ENCODE measurements at regions not wholly inside any gene's neighbourhood (a gene's known extent, or its start where the extent isn't known, plus 50 kb on each side); places are given as distances from the start of the nearest gene placed in this dataset.

DNA sequence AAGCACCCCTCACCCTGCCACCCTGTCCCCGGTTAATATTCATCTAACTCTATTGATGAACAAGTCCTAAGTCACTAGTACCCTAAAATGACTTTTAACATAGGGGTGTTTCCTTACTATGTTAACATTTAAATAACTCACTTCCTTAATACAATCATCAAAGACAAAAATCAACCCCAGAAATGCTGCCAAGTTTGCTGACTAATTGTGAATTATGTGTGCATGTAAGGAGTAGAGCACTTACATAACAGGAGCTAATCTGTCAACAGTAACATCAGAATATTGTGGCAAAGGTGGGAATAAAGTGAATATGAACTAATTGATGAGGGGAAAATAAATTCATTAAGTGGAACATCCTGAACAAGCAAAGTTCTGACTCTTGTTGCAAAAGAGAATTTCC, 81.4 kb upstream of the ERBB4 start:
- TF ChIP-seq, protein P1, sequence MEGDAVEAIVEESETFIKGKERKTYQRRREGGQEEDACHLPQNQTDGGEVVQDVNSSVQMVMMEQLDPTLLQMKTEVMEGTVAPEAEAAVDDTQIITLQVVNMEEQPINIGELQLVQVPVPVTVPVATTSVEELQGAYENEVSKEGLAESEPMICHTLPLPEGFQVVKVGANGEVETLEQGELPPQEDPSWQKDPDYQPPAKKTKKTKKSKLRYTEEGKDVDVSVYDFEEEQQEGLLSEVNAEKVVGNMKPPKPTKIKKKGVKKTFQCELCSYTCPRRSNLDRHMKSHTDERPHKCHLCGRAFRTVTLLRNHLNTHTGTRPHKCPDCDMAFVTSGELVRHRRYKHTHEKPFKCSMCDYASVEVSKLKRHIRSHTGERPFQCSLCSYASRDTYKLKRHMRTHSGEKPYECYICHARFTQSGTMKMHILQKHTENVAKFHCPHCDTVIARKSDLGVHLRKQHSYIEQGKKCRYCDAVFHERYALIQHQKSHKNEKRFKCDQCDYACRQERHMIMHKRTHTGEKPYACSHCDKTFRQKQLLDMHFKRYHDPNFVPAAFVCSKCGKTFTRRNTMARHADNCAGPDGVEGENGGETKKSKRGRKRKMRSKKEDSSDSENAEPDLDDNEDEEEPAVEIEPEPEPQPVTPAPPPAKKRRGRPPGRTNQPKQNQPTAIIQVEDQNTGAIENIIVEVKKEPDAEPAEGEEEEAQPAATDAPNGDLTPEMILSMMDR (IDR thresholded peaks at IDR 0.05) = no peak
- ATAC-seq (ENCODE audit: low FRiP score) = no peak
- no peak for DNase-seq (ENCODE audit: low spot score)

GRCh38 chr2:212618636-212619035, 80.0 kb upstream of the ERBB4 start:
- ATAC-seq (ENCODE audit: low FRiP score) (no peak), DNase-seq (ENCODE audit: low spot score) (no peak)
- TF ChIP-seq, protein P1 (IDR thresholded peaks at IDR 0.05) = no peak

- TF ChIP-seq, protein P1 (IDR thresholded peaks at IDR 0.05) = no peak
- ATAC-seq (ENCODE audit: low FRiP score) (no peak), DNase-seq (ENCODE audit: low spot score) (no peak)
These were observed 72.3 kb upstream of the ERBB4 start for GRCh38 chr2:212610872-212611425.

- no peak for DNase-seq (ENCODE audit: low spot score)
- TF ChIP-seq, protein P1 (IDR thresholded peaks at IDR 0.05) = no peak
- no peak for ATAC-seq (ENCODE audit: low FRiP score)
These were observed 70.9 kb upstream of the ERBB4 start for GRCh38 chr2:212609479-212609878.

DNA sequence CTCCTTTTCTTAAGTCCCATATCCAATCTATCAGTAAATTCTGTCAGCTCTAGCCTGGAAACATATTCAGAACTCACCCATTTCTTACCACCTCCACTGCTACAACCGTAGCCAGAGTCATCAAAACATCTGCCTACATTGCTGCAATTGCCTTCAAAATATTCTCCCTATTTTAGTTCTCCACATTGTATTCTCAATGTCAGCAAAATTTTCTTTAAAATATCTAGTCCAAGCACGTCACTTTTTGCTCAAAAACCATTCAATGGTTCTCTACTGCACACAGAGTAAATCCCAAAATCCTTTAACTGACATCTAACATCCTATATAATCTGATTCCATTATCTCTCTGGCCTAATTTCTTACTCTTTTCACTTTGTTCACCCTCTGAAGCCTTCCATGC, 68.5 kb upstream of the ERBB4 start:
- no peak for ATAC-seq (ENCODE audit: low FRiP score)
- DNase-seq (ENCODE audit: low spot score) = no peak

DNA sequence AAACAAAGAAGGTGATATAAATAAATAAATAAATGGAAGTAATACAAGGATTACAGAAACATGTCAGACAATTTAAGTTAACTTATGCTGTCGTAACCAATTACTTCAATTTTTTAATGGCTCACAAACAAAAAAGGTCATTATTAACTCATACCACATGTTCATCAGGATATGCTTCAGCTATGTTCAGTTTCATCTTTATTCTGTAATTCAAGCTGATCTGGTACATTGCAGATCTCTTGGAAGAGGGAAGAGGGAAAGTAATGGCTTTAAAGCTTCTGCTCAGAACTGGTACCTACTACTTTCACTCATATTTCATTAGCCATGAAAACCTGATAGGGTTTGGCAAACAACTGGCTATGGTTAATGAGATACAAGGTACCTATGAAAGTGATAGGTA, 67.6 kb upstream of the ERBB4 start:
- ATAC-seq (ENCODE audit: low FRiP score) = no peak

More for the DNA sequence above, 68.5 kb upstream of the ERBB4 start:
- TF ChIP-seq, protein P1 (IDR thresholded peaks at IDR 0.05) = no peak

DNA sequence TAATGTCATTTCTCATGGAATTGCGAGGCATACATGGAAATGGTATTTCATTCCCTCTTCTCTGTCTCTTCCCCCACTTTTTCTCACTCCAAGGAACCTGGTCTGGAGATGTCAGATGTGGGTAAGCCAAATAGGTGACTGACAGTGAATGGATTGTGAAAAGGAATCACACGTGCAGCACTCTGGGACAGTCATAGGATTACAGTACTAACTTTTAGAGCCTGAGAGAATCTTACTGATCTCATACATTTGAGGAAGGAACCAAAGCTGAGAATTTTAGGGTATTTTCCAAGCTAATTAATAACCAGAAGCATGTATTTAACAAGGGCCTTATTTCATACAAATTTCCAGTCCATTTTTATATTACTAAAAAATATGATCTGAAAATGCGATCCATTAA, 58.1 kb upstream of the ERBB4 start:
- no peak for ATAC-seq (ENCODE audit: low FRiP score)
- no peak for DNase-seq (ENCODE audit: low spot score)
- TF ChIP-seq, protein P1 (IDR thresholded peaks at IDR 0.05) = no peak

More for the DNA sequence above, 67.6 kb upstream of the ERBB4 start:
- TF ChIP-seq, protein P1 (IDR thresholded peaks at IDR 0.05) = no peak
- DNase-seq (ENCODE audit: low spot score) = no peak

All from omental fat pad (tissue), 3 donors.